IPS DF 19.7 (cell line): ENCODE measurements at regions not wholly inside any gene's neighbourhood (a gene's known extent, or its start where the extent isn't known, plus 50 kb on each side); places are given as distances from the start of the nearest gene placed in this dataset.
"Not testable (repeated sequence)": the region's sequence is repeated elsewhere in the genome, so short reads cannot be mapped to it uniquely, and the experiment has no call there.

Experiments
- DNase-seq: peaks from one replicate; pipeline ENCODE4 v3.0.0-alpha.2; 2013; ENCODE audit warnings: low read depth, low spot score

DNA sequence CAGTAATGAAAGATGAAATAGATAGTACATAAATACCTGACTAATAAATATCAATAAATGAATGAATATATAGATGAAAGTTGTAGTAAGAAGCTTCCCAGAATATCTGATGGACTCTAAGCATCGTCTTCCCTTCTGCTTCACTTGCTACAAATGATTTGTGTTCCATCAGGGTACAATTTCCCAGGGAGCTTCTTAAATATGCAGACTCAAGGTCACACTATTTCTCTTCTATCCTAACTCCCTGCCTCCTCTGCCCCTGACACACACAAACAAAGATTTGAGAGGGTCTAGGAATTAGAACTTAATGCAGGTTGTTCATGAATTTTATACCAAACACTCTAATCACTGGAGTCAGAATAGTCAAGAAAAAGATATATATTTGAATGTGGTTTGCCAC is 415.9 kb upstream of the TMPRSS15 start:
- DNase-seq: no peak

DNA sequence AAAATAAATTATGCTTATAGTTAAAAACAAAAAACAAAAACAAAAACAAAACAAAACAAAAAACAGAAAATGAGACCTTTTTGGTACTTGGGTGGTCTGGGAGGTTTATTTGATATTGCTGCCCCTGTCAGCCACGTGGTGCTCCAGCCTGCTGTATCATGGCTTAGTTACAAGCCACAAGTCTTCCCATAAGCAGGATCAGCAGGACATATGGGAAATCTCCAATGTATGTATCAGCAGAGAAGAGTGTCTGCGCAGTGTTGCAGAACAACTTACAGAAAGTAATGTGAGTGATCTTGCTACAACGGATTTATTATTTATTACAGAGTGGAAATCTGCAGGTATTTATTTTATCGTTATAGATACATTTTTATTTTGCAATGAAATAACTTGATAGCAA is 423.0 kb upstream of the TMPRSS15 start:
- no peak for DNase-seq

DNA sequence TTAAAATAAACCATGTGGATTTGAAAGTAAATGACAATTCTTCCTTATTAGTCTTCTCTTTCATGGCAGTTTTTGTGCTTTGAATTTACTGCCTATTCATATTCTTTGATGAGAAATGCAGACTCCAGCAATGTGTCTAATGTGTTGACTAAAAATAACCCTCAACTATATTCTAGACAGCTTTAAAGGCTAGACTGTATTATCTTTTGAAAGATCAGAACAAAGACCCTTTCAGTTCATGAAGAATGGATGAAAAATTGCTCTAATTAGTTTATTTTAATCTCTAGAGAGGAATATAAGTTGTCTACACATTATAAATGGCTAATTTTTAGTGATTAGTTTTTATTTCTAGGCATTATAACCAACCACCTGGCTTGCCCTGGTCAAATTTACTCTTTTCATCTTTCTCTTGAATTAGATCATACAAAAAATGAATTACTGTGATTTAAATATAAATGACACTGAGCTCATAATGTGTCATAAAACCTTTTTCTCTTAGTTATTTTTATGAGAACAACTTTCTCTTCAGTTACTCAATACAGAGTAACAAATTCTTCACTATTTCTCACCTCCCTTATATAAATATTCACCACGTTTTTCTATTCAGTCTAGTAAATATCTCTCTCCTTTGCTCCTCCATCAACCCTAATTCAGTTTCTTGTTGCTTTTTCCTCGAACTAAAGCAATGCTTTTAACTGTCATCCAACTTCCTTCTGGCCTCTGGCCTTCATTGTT is 428.5 kb upstream of the TMPRSS15 start:
- no peak for DNase-seq

DNA sequence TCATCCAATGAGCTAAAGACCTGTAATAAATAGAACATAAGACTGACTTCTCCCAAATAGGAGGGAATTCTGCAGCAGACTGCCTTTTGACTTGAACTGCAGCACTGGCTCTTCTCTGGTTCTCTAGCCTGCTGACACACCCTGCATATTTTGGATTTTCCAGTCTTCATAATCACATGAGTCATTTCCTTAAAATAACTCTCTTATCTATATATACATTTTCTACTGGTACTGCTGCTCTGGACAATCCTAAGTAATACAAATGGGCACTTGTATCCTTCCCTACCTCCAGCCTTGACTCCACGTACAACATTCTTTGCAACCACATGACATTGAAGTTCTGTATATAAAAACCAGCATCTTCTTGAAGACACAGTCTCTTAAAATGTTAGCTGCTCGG is 429.4 kb upstream of the TMPRSS15 start:
- DNase-seq: no peak

- not testable (repeated sequence) for DNase-seq
Observed at GRCh38 chr21:18834121-18834520, 430.5 kb upstream of the TMPRSS15 start.

DNA sequence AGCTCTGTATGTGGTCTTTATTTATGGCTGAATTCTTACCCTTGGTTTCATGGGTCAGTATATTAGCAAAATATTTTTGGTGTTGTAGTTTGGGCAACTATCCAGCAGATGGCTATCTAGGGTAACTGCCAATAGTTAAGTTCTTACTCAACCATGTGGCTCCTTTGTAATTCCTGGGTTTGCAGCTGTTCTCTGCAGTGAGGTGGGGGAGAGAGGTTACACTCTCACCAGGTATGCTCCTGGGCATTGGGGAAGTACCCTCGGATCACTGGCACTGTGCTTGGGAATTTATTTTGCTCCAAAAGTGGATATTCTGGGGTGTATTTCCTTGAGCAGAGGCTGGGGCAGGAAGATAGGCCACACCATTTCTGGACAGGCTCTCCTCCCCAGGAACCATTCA is 436.7 kb upstream of the TMPRSS15 start:
- DNase-seq: no peak

DNA sequence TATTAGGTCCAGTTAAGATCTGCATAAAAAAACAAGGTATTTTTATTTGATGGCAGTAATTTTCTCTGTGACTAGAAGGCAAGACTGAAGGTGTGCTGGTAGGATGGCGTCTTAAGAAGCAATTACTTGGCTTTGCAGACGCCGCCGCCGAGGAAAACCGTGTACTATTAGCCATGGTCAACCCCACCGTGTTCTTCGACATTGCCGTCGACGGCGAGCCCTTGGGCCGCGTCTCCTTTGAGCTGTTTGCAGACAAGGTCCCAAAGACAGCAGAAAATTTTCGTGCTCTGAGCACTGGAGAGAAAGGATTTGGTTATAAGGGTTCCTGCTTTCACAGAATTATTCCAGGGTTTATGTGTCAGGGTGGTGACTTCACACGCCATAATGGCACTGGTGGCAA is 454.0 kb upstream of the TMPRSS15 start:
- DNase-seq: not testable (repeated sequence)

DNA sequence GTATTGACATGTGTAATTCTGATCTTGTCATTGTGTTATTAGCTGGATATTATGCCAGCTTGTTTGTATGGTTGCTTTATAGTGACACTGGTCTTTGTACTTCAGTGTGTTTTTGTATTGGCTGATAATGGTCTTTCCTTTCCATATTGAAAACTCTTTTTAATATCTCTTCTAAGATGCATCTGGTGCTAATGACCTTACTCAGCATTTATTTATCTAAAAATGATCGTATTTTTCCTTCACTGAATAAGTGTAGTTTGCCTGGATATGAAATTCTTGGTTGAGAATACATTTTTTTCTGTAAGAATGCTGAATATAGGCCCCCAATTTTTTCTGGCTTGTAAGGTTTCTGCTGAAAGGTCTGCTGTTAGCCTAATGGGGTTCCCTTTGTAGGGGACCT is 465.5 kb upstream of the TMPRSS15 start:
- DNase-seq: no peak

- DNase-seq: no peak
Observed at GRCh38 chr21:18877917-18878316, 474.3 kb upstream of the TMPRSS15 start.

- no peak for DNase-seq
Observed at GRCh38 chr21:18887922-18888602, 484.5 kb upstream of the TMPRSS15 start.

- no peak for DNase-seq
Observed at GRCh38 chr21:18893406-18893805, 489.8 kb upstream of the TMPRSS15 start.

DNA sequence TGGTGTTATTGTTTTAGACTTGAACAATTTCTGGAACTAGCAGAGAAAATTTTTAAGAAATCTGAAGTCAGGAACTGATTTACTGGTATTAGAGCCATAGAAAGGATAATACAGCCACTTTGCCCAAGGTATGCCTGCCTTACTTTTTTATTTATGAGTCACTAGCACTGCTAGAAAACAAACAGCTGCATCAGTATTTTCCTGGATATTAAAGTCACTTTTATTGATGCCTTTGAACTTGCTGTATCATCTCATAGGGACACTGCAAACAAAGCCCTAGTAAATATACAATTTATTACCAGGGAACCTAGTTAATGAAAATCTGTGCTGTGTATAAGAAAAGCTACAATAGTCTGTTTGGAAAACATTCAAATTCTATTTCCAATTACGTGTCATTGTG is 490.8 kb upstream of the TMPRSS15 start:
- DNase-seq: no peak

- DNase-seq: no peak
Observed at GRCh38 chr21:18899261-18899660, 495.7 kb upstream of the TMPRSS15 start.

GRCh38 chr21:18902660-18903059 is 499.1 kb upstream of the TMPRSS15 start:
- DNase-seq: no peak

DNA sequence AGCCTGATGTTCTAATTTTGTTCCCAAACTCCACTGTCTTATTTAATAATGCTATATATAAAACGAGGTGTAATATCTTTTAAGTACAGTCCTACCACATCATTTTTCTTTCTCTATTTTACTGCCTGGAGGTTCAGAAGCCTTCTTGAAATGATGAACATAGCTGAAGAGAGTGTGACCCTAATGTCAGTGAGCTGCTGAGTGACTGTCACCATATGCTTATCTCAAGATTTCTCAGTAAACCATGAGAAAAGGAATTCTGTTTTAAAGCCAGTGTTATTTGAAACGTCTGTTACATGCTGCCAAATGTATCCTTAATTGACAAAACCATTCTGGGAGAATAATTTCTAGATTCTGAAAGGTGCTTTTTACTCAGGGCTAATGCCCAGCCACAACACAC is 503.5 kb upstream of the TMPRSS15 start:
- DNase-seq: no peak

- no peak for DNase-seq
Observed at GRCh38 chr21:18908641-18909040, 505.1 kb upstream of the TMPRSS15 start.

DNA sequence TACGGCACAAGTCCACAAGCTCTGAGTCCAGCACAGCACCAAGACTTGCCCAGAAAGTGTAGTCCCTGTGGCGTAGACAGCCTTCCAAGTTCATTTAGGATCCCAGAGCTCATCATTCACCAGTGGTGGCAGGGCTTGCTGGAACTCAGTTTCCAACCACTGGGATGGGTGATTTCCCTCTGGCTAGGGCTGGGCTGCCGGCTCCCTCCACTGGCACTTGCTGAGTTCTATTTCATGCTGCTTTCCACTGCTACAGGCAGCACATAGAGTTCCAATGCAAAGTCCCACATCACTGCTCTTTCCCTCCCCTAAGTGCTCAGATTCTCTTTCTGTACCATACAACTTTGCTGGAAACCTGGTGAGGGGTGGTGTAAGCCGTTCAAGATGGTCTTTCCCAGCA is 510.3 kb upstream of the TMPRSS15 start:
- DNase-seq: no peak

- no peak for DNase-seq
Observed at GRCh38 chr21:18914570-18914969, 511.0 kb upstream of the TMPRSS15 start.

- DNase-seq: no peak
Observed at GRCh38 chr21:18917622-18918021, 514.0 kb upstream of the TMPRSS15 start.

- no peak for DNase-seq
Observed at GRCh38 chr21:18931237-18931636, 527.7 kb upstream of the TMPRSS15 start.

DNA sequence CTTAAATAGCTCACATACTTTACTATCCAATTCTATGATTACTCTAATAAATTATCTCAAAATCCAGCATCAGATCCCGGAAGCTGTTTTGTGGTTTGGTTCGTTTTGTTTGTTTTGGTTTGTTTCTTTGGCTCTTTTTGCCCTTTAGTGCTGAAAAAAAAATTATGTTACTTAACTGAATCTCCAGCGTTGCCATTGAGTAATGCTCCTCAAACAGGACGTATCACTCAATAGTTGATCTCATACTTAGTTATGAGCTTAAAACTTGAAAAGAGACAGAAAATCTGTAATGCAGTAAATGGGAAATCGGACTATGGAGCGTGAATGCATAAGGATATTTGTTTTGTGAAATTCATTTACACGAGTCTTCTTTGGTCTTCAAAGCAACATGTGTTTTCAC is 533.8 kb upstream of the TMPRSS15 start:
- no peak for DNase-seq

- no peak for DNase-seq
Observed at GRCh38 chr21:18940791-18941190, 537.2 kb upstream of the TMPRSS15 start.

GRCh38 chr21:18950045-18950740 is 546.6 kb upstream of the TMPRSS15 start:
- DNase-seq: no peak
